SK-N-SH treated with all-trans-retinoic acid at 6 μM for 48 hours (cell line): ENCODE measurements at regions not wholly inside any gene's neighbourhood (a gene's known extent, or its start where the extent isn't known, plus 50 kb on each side); places are given as distances from the start of the nearest gene placed in this dataset.

Source experiments
- ATAC-seq: fragments of 200-7000 bp; cut with Tn5 transposase; 3 replicates; pipeline ENCODE4 v1.9.1; 2020; ENCODE audit warnings: mild to moderate bottlenecking, moderate library complexity
- ARNTL ChIP-seq: fragments of 450-650 bp; formaldehyde crosslinking; IDR thresholded peaks from 2 replicates; pipeline ENCODE4 v1.5.0; 2020; ENCODE audit warnings: low read depth, mild to moderate bottlenecking, moderate library complexity, borderline replicate concordance
- BACH2 ChIP-seq: fragments of 250-450 bp; sonication (Bioruptor Pico); IDR thresholded peaks from 2 replicates; pipeline ENCODE4 v1.9.0; 2021; ENCODE audit warnings: mild to moderate bottlenecking, borderline replicate concordance
- CREB5 ChIP-seq: fragments of 250-450 bp; sonication (Bioruptor Pico); IDR thresholded peaks from 2 replicates; pipeline ENCODE4 v1.5.1; 2020; ENCODE audit warnings: low read depth, mild to moderate bottlenecking, moderate library complexity
- CSDC2 ChIP-seq: fragments of 250-450 bp; sonication (Bioruptor Pico); IDR thresholded peaks from 2 replicates; pipeline ENCODE4 v1.5.0; 2020; ENCODE audit warnings: mild to moderate bottlenecking, moderate library complexity
- CSRNP3 ChIP-seq: fragments of 250-450 bp; sonication (Bioruptor Pico); IDR thresholded peaks from 2 replicates; pipeline ENCODE4 v1.5.1; 2021; ENCODE audit warnings: mild to moderate bottlenecking, moderate library complexity
- ESRRG ChIP-seq: fragments of 250-450 bp; sonication (Bioruptor Pico); IDR thresholded peaks from 2 replicates; pipeline ENCODE4 v1.6.1; 2021; ENCODE audit warnings: mild to moderate bottlenecking
- GLIS3 ChIP-seq: fragments of 250-450 bp; sonication (Bioruptor Pico); IDR thresholded peaks from 2 replicates; pipeline ENCODE4 v1.5.0; 2020; ENCODE audit warnings: mild to moderate bottlenecking, moderate library complexity
- ISL1 ChIP-seq: fragments of 250-450 bp; sonication (Bioruptor Pico); IDR thresholded peaks from 2 replicates; pipeline ENCODE4 v2.1.2; 2022; ENCODE audit warnings: mild to moderate bottlenecking, moderate library complexity
- OSR1 ChIP-seq: fragments of 250-450 bp; sonication (Bioruptor Pico); IDR thresholded peaks from 2 replicates; pipeline ENCODE4 v1.8.0; 2022; ENCODE audit warnings: moderate library complexity, mild to moderate bottlenecking, inconsistent platforms
- POU6F1 ChIP-seq: fragments of 250-450 bp; sonication (Bioruptor Pico); IDR thresholded peaks from 2 replicates; pipeline ENCODE4 v1.8.0; 2021; ENCODE audit warnings: low read depth, mild to moderate bottlenecking, moderate library complexity, borderline replicate concordance
- PPARA ChIP-seq: fragments of 250-450 bp; sonication (Bioruptor Pico); IDR thresholded peaks from 2 replicates; pipeline ENCODE4 v1.5.0; 2020; ENCODE audit warnings: mild to moderate bottlenecking, borderline replicate concordance
- RARB ChIP-seq: fragments of 250-450 bp; sonication (Bioruptor Pico); IDR thresholded peaks from 2 replicates; pipeline ENCODE4 v1.8.0; 2021; ENCODE audit warnings: mild to moderate bottlenecking, moderate library complexity
- TCF4 ChIP-seq: fragments of 250-450 bp; sonication (Bioruptor Pico); IDR thresholded peaks from 2 replicates; pipeline ENCODE4 v1.8.0; 2021; ENCODE audit warnings: mild to moderate bottlenecking, moderate library complexity, borderline replicate concordance
- TSHZ2 ChIP-seq: fragments of 250-450 bp; sonication (Bioruptor Pico); IDR thresholded peaks from 2 replicates; pipeline ENCODE4 v1.5.0; 2020; ENCODE audit warnings: mild to moderate bottlenecking, moderate library complexity
- ZC3H10 ChIP-seq: fragments of 250-450 bp; sonication (Bioruptor Pico); IDR thresholded peaks from 2 replicates; pipeline ENCODE4 v1.5.1; 2021; ENCODE audit warnings: mild to moderate bottlenecking, moderate library complexity
- ZFP3 ChIP-seq: fragments of 250-450 bp; sonication (Bioruptor Pico); IDR thresholded peaks from 2 replicates; pipeline ENCODE4 v1.5.0; 2020; ENCODE audit warnings: mild to moderate bottlenecking, moderate library complexity
- ZFP30 ChIP-seq: fragments of 450-650 bp; formaldehyde crosslinking; IDR thresholded peaks from 2 replicates; pipeline ENCODE4 v1.5.0; 2022; ENCODE audit warnings: mild to moderate bottlenecking, moderate library complexity
- ZNF565 ChIP-seq: fragments of 450-650 bp; formaldehyde crosslinking; conservative IDR thresholded peaks from 2 replicates; pipeline ENCODE4 v1.5.0; 2020; ENCODE audit warnings: low read depth, mild to moderate bottlenecking, moderate library complexity
- ZNF70 ChIP-seq: fragments of 450-650 bp; formaldehyde crosslinking; IDR thresholded peaks from 2 replicates; pipeline ENCODE4 v1.5.0; 2020; ENCODE audit warnings: mild to moderate bottlenecking, moderate library complexity
- ZNF8 ChIP-seq: fragments of 450-650 bp; formaldehyde crosslinking; IDR thresholded peaks from 2 replicates; pipeline ENCODE4 v1.5.0; 2020; ENCODE audit warnings: mild to moderate bottlenecking, moderate library complexity

GRCh38 chr2:63772061-63772460 lies 69.6 kb upstream of the UGP2 start:
- TF ChIP-seq CREB5 (CRISPR knock-in tag) (no peak), ESRRG (CRISPR knock-in tag) (no peak), TCF4 (CRISPR knock-in tag) (no peak), ARNTL (no peak), TSHZ2 (CRISPR knock-in tag) (no peak), ZFP3 (CRISPR knock-in tag) (no peak), CSRNP3 (CRISPR knock-in tag) (no peak), POU6F1 (no peak), ZFP30 (CRISPR knock-in tag) (no peak), PPARA (CRISPR knock-in tag) (no peak), OSR1 (CRISPR knock-in tag) (no peak), ZNF565 (no peak)
- no peak for ATAC-seq

- no peak for ATAC-seq
- no peak for TF ChIP-seq CREB5 (CRISPR knock-in tag)
- TF ChIP-seq PPARA (CRISPR knock-in tag), result no peak
- no peak for TF ChIP-seq BACH2 (CRISPR knock-in tag)
- no peak for TF ChIP-seq ZFP3 (CRISPR knock-in tag)
- TF ChIP-seq ZC3H10, result no peak
- TF ChIP-seq, all 23 proteins: peak for 0
Observed at GRCh38 chr2:63775191-63775590, 66.5 kb upstream of the UGP2 start.

- ATAC-seq, result no peak
- no peak for TF ChIP-seq CSDC2 (CRISPR knock-in tag)
- TF ChIP-seq ARNTL, result no peak
- no peak for TF ChIP-seq ZFP30 (CRISPR knock-in tag)
- no peak for TF ChIP-seq RARB (CRISPR knock-in tag)
- no peak for TF ChIP-seq BACH2 (CRISPR knock-in tag)
- TF ChIP-seq TSHZ2 (CRISPR knock-in tag), result no peak
- TF ChIP-seq TCF4 (CRISPR knock-in tag), result no peak
- TF ChIP-seq ISL1, result no peak
- TF ChIP-seq CSRNP3 (CRISPR knock-in tag), result no peak
- TF ChIP-seq ZNF565, result no peak
- no peak for TF ChIP-seq ZNF8 (CRISPR knock-in tag)
- no peak for TF ChIP-seq ESRRG (CRISPR knock-in tag)
- TF ChIP-seq OSR1 (CRISPR knock-in tag), result no peak
- no peak for TF ChIP-seq ZNF70 (CRISPR knock-in tag)
- TF ChIP-seq GLIS3 (CRISPR knock-in tag), result no peak
Observed at GRCh38 chr2:63776382-63776781, 65.3 kb upstream of the UGP2 start.
